Nephron (organoid): ENCODE measurements at regions not wholly inside any gene's neighbourhood (a gene's known extent, or its start where the extent isn't known, plus 50 kb on each side); places are given as distances from the start of the nearest gene placed in this dataset.
A peak's percentile ranks its signal among the peaks of the same experiment; 100 is the strongest.

Experiments
- H3K27ac Mint-ChIP-seq, 3 experiments: 2 replicates each; pipeline ENCODE4 v1.8.0; 2020; ENCODE audit warnings: mixed read lengths in 3 of 3, mild to moderate bottlenecking in 2 of 3, moderate library complexity in 1 of 3
- H3K27me3 Mint-ChIP-seq: 2 replicates; pipeline ENCODE4 v1.8.0; 2021; ENCODE audit warnings: low read depth, mild to moderate bottlenecking, moderate library complexity, mixed read lengths
- H3K36me3 Mint-ChIP-seq: 2 replicates; pipeline ENCODE4 v1.8.0; 2020; ENCODE audit warnings: low read depth, mixed read lengths
- H3K4me1 Mint-ChIP-seq: 2 replicates; pipeline ENCODE4 v1.8.0; 2020; ENCODE audit warnings: mixed read lengths
- H3K4me3 Mint-ChIP-seq, 3 experiments: 2 replicates each; pipeline ENCODE4 v1.8.0; 2020; ENCODE audit warnings: mild to moderate bottlenecking in 3 of 3, mixed read lengths in 3 of 3, moderate library complexity in 2 of 3
- H3K9me3 Mint-ChIP-seq: 2 replicates; pipeline ENCODE4 v1.8.0; 2020; ENCODE audit warnings: mixed read lengths
- TF ChIP-seq, protein P1 (sequence below), 3 experiments: fragments of 200-600 bp; sonication (generic); IDR thresholded peaks; one replicate each; pipeline ENCODE4 v1.5.0; 2021; ENCODE audit warnings: antibody characterized with exemption in 3 of 3; ENCODE audit not compliant: unreplicated experiment in 3 of 3

DNA sequence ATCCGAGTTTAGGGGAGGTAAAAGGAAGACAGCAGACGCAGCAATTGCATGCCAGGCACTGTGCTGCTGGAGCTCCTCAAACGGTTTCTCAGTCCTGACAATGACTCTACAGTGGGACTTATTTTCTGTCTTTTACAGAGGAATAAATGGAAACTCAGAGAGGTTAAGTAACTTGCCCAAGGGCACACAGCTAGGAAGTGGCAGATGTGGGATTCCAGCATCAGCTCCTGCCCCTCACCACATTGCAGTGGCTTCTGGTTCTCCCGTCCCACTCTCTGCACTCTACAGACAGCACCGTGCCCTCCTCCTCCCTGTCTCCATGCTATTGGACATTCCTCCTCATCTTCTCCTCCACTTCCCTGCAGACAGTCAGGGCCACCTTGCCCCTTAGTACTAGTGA, 74.2 kb upstream of the KSR1 start:
- TF ChIP-seq, protein P1, sequence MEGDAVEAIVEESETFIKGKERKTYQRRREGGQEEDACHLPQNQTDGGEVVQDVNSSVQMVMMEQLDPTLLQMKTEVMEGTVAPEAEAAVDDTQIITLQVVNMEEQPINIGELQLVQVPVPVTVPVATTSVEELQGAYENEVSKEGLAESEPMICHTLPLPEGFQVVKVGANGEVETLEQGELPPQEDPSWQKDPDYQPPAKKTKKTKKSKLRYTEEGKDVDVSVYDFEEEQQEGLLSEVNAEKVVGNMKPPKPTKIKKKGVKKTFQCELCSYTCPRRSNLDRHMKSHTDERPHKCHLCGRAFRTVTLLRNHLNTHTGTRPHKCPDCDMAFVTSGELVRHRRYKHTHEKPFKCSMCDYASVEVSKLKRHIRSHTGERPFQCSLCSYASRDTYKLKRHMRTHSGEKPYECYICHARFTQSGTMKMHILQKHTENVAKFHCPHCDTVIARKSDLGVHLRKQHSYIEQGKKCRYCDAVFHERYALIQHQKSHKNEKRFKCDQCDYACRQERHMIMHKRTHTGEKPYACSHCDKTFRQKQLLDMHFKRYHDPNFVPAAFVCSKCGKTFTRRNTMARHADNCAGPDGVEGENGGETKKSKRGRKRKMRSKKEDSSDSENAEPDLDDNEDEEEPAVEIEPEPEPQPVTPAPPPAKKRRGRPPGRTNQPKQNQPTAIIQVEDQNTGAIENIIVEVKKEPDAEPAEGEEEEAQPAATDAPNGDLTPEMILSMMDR (IDR thresholded peaks at IDR 0.05; ENCODE audit: unreplicated experiment in 3 of 3): no peak
- Mint-ChIP-seq H3K27ac (peak overlapping the region in 2 of 3 experiments; percentile 11 to 35), H3K4me3 (no peak overlapping the region), H3K4me1 (peaks cover 47% of the 10 kb centered on the region), H3K36me3 (no peaks in the 10 kb centered on the region), H3K27me3 (peaks cover 8% of the 10 kb centered on the region), H3K9me3 (peaks cover 2% of the 10 kb centered on the region)

DNA sequence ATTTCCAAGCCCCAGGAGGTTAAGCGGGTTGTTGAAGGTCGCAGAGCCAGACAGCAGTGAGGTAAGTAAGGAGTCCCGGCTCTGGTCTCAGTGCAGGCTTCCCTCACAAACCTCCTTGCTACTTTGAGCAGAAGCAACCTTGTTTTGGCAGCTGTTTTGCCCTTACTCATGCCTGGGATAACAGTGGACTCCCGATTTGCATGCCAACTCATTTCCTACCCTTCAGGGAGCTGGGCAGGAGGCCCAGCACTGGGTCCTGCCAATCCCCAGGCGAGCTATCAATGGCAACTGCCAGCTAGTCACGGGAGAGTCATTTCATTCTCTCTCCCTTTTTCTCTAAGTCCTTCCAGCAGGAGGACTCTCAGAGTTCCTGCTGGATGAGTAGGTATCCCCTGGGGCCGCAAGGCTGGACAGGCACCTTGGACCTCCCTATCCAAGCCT, 72.0 kb upstream of the KSR1 start:
- Mint-ChIP-seq H3K4me1 (peaks cover 36% of the 10 kb centered on the region), H3K27me3 (peaks cover 8% of the 10 kb centered on the region), H3K4me3 (no peak overlapping the region), H3K27ac (peak overlapping the region in 2 of 3 experiments; percentile 40 to 41), H3K9me3 (no peaks in the 10 kb centered on the region), H3K36me3 (no peaks in the 10 kb centered on the region)
- TF ChIP-seq, protein P1 (IDR thresholded peaks at IDR 0.05; ENCODE audit: unreplicated experiment in 3 of 3): no peak

DNA sequence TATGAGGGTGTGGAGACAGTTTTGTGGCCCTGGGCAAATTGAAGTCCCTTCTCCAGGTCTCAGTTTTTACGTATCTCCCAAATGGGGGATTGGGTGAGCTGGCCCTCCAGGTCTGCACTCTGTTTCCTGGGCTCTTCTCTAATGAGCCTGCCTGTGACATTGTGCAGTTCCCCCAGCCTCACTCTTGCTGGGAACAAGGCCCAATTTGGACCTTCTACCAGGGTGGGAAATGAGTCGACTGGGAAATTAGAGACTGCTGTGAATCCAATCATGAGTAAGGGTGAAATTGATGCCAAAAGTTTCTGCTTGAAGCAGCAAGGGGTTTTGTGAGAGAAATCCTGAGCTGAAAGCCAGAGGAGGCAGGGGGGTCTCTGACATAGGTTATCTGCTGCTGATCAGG, 71.5 kb upstream of the KSR1 start:
- TF ChIP-seq, protein P1 (IDR thresholded peaks at IDR 0.05; ENCODE audit: unreplicated experiment in 3 of 3): no peak
- Mint-ChIP-seq H3K27me3 (peaks cover 9% of the 10 kb centered on the region), H3K4me3 (no peak overlapping the region), H3K4me1 (peaks cover 32% of the 10 kb centered on the region), H3K9me3 (no peaks in the 10 kb centered on the region), H3K27ac (no peak overlapping the region), H3K36me3 (no peaks in the 10 kb centered on the region)

DNA sequence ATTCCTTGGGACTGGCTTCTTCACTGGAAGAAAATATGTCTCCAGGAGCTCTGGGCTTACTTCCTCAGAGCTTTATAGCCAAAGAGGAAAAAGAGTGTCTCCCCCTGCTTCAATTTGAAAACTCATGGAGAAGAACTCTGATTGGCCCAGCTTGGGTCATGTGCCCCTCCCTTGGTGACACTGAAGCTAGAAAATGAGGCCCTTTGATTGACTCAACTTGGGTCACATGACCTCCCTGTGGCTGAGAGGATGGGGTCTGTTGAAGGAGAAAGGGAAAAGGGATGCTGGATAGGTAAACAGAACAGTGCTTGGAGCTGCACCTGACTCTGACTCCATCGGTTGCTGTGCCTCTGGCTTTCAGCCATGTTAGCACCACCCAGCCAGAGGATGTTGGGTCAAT, 70.6 kb upstream of the KSR1 start:
- Mint-ChIP-seq H3K27me3 (peaks cover 12% of the 10 kb centered on the region), H3K9me3 (no peaks in the 10 kb centered on the region), H3K27ac (no peak overlapping the region), H3K36me3 (no peaks in the 10 kb centered on the region), H3K4me3 (no peak overlapping the region), H3K4me1 (peaks cover 23% of the 10 kb centered on the region)
- TF ChIP-seq, protein P1 (IDR thresholded peaks at IDR 0.05; ENCODE audit: unreplicated experiment in 3 of 3): no peak

DNA sequence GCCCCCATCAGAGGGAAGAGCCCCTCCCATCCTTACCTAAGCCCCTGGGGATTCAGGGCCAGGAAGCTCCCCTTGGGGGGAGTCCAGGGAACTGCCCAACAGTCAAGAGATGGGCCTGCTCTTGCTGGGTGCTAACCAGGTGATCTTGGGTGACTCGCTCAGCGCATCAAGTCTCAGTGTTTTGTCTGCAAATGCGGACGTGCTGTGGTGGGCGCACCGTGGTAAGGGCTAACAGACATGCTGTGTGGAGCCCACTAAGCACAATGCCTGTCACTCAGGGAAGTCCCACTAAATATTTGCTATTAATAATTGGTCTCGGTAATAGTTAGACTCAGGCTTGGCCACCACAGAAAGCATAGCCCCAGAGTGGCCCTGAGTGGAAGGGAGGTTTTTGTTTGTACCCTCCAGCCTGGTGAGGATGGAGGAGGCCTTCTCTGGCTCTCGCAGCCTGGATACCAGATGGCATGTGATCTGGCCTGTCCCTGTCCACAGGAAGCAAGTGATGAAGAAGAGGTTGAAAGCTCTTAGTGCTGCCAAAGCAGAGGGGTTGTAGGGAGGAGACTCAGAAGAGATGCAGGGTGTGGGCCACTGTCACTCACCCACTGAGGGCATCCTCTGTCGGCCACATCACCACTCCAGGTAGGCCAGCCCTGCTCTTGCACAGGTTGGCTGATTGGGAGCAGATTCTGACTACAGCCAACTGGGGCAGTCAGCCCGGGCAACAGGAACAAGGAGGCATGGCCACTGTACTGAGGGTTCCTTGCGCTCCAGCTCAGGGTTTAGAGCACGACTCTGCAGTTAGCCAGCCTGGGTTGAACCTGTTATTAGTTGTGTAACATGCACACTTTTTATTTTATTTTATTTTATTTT, 69.8 kb upstream of the KSR1 start:
- Mint-ChIP-seq H3K27me3 (peaks cover 14% of the 10 kb centered on the region), H3K4me1 (peaks cover 15% of the 10 kb centered on the region), H3K27ac (no peak overlapping the region), H3K4me3 (no peak overlapping the region), H3K36me3 (no peaks in the 10 kb centered on the region), H3K9me3 (no peaks in the 10 kb centered on the region)
- TF ChIP-seq, protein P1 (IDR thresholded peaks at IDR 0.05; ENCODE audit: unreplicated experiment in 3 of 3): no peak
